ENCODE measurements at regions not wholly inside any gene's neighbourhood (a gene's known extent, or its start where the extent isn't known, plus 50 kb on each side); places are given as distances from the start of the nearest gene placed in this dataset.

DNA sequence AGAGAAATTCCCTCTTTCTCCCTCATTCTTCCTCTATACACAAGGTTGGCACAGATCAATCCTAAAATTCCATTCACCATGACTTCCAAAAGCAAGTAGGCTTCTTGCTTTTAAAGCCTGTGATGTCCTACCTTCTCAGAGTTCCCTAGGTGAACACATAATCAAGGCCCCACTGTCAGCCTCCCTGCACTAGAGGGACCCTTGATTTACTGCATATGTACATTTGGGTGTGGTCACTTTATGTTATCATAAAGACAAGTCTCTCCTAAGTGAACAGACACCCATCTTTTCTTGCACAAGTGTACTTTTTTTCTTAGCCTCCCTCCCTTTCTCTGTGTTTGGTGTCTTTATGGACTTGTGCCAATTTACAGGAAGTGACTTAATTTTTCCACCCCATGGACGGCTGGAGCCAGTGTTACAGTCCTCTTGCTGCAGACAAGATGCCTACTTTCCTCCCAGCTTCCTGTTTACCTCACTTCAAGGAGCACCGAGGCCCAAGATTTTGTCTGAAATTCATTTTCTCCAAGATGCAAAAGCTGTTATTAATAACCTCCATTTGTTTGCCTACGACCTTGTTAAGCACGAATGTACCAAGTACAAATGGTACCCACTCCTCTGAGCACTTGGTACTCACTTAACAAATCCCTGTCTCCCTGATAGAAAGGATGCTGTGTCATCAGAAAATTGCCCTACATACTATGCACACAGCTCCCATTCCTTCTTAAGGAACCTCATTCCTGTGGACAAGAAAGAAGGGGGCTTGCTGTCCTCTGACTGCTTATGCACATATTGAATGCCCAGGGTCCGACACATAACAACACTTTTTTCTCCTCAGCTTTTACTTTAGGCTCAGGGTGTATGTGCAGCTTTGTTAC lies 82.8 kb upstream of the SLC44A3 start:
- H3K9me3 ChIP-seq, result no peaks in the 10 kb centered on the region
- H3K27ac ChIP-seq, result no peak overlapping the region
- no peaks in the 10 kb centered on the region for H3K36me3 ChIP-seq
- TF ChIP-seq, protein P1, sequence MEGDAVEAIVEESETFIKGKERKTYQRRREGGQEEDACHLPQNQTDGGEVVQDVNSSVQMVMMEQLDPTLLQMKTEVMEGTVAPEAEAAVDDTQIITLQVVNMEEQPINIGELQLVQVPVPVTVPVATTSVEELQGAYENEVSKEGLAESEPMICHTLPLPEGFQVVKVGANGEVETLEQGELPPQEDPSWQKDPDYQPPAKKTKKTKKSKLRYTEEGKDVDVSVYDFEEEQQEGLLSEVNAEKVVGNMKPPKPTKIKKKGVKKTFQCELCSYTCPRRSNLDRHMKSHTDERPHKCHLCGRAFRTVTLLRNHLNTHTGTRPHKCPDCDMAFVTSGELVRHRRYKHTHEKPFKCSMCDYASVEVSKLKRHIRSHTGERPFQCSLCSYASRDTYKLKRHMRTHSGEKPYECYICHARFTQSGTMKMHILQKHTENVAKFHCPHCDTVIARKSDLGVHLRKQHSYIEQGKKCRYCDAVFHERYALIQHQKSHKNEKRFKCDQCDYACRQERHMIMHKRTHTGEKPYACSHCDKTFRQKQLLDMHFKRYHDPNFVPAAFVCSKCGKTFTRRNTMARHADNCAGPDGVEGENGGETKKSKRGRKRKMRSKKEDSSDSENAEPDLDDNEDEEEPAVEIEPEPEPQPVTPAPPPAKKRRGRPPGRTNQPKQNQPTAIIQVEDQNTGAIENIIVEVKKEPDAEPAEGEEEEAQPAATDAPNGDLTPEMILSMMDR (IDR thresholded peaks at IDR 0.05), result no peak
- H3K4me1 ChIP-seq (ENCODE audit: control insufficient read depth in 1 of 2, insufficient read depth in 1 of 2, low read depth in 1 of 2, low read length in 1 of 2), result peaks cover 35 to 38% of the 10 kb centered on the region in 2 experiments
- H3K4me3 ChIP-seq (ENCODE audit: low read depth in 1 of 2, low read length in 1 of 2), result no peak overlapping the region
- no peaks in the 10 kb centered on the region for H3K27me3 ChIP-seq

DNA sequence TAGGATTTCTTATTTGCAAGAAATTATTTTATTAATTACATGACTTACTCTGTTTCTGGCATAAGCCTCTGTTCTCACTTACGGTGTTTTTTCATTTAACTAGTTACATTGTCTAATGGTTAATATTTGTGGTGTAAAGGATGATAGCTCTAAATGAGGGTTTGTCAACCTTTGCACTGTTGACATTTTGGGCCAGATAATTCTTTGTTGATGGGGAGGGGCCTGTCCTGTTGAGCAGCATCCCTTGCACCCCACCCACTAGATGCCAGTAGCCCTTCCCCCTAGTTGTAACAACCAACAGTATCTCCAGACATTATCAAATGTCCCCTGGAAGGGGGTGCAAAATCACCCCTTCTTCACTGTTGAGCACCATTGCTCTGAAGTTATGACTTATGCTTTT lies 83.6 kb upstream of the SLC44A3 start:
- no peaks in the 10 kb centered on the region for H3K9me3 ChIP-seq
- peaks cover 27 to 29% of the 10 kb centered on the region in 2 experiments for H3K4me1 ChIP-seq (ENCODE audit: control insufficient read depth in 1 of 2, insufficient read depth in 1 of 2, low read depth in 1 of 2, low read length in 1 of 2)
- no peak overlapping the region for H3K4me3 ChIP-seq (ENCODE audit: low read depth in 1 of 2, low read length in 1 of 2)
- TF ChIP-seq, protein P1 (IDR thresholded peaks at IDR 0.05), result no peak
- H3K36me3 ChIP-seq, result no peaks in the 10 kb centered on the region
- H3K27ac ChIP-seq, result no peak overlapping the region
- H3K27me3 ChIP-seq, result no peaks in the 10 kb centered on the region

DNA sequence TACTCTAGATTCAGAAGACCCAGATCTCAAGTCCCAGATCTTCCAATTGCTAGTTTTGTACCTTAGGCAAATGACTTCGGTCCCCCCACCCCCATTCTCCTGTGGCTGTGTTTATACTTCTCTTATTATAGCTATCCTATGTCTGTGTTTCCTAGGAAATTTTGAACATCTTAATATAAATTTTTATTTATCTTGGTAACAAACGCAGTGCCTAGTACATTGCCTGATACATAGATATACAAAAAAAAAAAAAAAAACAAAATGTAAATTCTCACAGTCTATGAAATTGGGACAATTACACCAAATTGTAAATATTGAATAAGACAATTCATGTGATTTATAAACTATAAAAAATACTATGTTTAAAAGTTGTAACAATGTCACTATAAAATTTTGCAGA lies 84.1 kb upstream of the SLC44A3 start:
- TF ChIP-seq, protein P1 (IDR thresholded peaks at IDR 0.05), result no peak
- H3K4me3 ChIP-seq (ENCODE audit: low read depth in 1 of 2, low read length in 1 of 2), result no peak overlapping the region
- H3K4me1 ChIP-seq (ENCODE audit: control insufficient read depth in 1 of 2, insufficient read depth in 1 of 2, low read depth in 1 of 2, low read length in 1 of 2), result peaks cover 22 to 25% of the 10 kb centered on the region in 2 experiments
- no peaks in the 10 kb centered on the region for H3K9me3 ChIP-seq
- no peaks in the 10 kb centered on the region for H3K27me3 ChIP-seq
- no peaks in the 10 kb centered on the region for H3K36me3 ChIP-seq
- H3K27ac ChIP-seq, result no peak overlapping the region

DNA sequence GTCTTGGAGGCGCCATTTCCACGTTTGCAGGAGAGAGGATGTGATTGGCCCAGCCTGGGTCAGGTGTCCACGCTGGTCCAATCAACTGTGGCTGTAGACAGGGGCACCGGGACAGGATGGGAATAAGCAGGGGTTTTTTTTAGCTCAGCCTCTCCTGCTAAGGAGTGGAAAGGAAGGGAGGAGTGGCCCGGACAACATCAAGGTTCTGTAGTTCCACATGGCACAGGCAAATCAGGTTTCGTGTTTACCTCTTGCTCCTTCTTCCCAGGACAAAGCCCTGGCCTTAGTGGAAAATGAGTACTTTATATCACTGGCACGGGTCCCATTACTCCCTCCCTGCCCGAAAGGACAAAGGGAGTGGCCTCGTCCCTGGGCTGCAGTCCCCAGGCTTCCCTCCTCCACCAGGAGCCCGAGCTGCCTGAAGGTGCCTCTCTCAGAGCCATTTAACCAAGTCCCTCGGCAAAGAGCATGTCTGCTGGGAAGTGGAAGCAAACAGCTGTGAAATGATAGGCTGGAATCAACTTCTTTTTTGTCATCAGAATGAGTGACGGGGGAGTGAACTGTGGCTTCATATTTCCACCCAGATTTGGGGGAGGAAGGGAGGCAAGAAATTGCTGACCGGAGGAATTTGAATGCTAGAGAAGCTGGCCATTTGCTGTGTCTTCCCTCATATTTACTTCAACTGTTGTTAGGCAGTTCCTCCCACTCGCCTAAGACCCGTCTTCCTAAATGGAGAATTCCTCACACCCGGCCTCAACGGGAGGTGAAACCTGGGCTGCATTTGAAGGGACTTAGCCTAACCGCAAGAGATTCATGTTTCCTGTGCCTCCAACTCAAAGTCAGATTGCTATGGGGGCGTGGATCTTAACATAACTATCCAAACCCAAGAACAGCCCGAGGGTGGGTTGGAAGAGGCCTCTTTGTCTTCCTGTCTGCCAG lies 84.9 kb upstream of the SLC44A3 start:
- Histone ChIP-seq H3K27me3 (no peaks in the 10 kb centered on the region), H3K9me3 (no peaks in the 10 kb centered on the region), H3K4me1 (ENCODE audit: control insufficient read depth in 1 of 2, insufficient read depth in 1 of 2, low read depth in 1 of 2, low read length in 1 of 2) (peaks cover 20 to 22% of the 10 kb centered on the region in 2 experiments), H3K4me3 (ENCODE audit: low read depth in 1 of 2, low read length in 1 of 2) (no peak overlapping the region), H3K36me3 (no peaks in the 10 kb centered on the region), H3K27ac (no peak overlapping the region)
- TF ChIP-seq, protein P1 (IDR thresholded peaks at IDR 0.05), result no peak

DNA sequence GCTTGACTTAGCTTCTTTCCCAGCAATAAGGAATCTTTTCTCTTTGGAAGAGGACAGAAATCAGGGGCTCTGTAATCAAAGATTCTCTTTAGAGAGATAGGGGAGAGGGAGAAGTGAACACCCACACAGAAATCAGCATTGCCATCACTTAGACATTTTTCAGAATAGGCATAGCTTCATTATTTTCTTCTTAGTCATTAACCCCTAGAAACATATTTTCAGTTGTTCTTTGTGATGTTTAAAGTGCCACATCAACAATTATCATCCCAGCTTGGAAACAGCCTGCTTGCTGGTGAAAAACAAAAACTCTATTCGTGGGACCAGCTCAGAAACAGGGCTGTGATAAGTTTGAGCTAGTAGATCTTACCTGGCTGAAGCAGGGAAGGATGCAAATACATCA lies 88.3 kb upstream of the SLC44A3 start:
- Histone ChIP-seq H3K27ac (no peak overlapping the region), H3K27me3 (no peaks in the 10 kb centered on the region), H3K9me3 (no peaks in the 10 kb centered on the region), H3K4me3 (ENCODE audit: low read depth in 1 of 2, low read length in 1 of 2) (no peak overlapping the region), H3K4me1 (ENCODE audit: control insufficient read depth in 1 of 2, insufficient read depth in 1 of 2, low read depth in 1 of 2, low read length in 1 of 2) (peaks cover 11% of the 10 kb centered on the region in 2 experiments), H3K36me3 (no peaks in the 10 kb centered on the region)
- TF ChIP-seq, protein P1 (IDR thresholded peaks at IDR 0.05), result no peak

Measured in neutrophil (primary cell).